ENCODE measurements at regions not wholly inside any gene's neighbourhood (a gene's known extent, or its start where the extent isn't known, plus 50 kb on each side); places are given as distances from the start of the nearest gene placed in this dataset.

DNA sequence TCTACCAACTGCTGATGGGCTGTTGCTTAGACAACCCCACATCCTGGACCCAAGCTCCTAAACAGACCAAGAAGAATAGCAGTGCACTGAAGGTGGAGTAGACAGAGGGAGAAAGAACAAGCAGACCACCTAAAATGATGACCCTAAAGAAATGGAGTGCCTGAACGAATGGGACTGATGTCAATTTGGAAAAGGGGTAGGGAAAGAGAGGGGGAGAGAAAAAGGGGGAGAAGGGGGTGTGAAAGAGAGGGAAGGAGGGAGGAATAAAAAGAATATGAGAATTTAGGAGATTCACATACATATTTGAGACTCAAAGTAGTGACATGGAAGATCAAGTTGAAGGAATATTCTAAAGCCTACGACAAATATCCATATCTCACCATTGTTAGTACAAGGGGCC lies 144.4 kb upstream of the DUSP10 start:
- no peak for DNase-seq (ENCODE audit: extremely low read depth, low read depth)
- no peak for TF ChIP-seq CTCF (IDR thresholded peaks at IDR 0.05; ENCODE audit: low read depth, low read length, missing control alignments)
- no peak overlapping the region for H3K4me3 ChIP-seq (replicated peaks; ENCODE audit: low read depth, low read length)

DNA sequence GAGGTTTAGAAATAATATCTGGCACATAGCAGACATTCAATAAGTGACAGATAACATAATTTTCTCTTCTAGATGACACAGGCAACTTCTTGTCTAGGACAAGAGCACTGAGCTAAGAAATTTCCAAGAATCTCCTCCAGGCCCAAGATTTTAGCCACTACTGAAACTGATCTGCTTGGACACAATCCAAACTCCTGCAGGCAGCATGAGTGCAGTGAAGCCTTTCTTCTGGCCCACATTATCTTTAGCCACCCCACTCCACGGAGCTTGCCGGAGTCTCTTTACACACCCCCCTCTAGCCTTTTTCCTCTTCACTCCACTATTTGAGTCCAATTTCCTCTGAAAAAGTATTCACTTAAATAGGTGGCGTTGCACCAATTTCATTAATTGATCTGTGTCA lies 142.9 kb upstream of the DUSP10 start:
- DNase-seq (ENCODE audit: extremely low read depth, low read depth) = no peak
- TF ChIP-seq CTCF (IDR thresholded peaks at IDR 0.05; ENCODE audit: low read depth, low read length, missing control alignments) = no peak
- H3K4me3 ChIP-seq (replicated peaks; ENCODE audit: low read depth, low read length) = no peak overlapping the region

DNA sequence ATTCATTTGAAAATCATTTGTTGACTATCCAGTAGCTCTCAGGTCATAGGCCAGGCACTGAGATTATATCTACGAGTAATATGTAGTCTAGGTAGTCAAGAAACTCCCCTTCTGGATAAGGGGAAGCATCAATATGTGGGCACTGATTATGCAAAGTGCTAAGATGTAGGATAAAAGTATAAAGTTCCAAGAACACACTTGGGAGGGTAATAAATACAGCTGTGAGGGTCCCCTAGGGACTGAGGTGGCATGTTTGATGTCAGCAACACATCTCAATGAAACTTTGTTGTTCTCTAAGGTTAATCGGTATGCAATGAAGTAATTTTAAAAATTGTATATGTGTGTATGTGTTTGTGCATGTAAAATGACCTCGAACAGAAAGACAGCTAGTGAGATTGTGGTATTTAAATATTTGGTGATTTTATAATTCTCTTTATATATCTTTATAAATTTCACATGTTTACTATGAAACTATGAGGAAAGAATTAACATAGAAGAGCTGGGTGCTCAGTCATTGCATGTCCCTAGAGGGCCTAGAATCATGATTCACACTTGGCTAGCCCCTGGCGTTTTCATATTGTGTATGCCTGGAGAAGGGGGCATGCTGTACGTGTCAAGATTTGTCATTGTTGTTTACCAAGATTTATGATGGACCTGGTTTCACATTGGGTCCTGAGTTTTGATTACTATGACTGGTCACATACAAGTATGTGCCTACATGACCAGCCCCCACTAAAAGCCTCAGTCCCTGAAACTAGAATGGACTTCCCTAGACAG lies 140.1 kb upstream of the DUSP10 start:
- H3K4me3 ChIP-seq (replicated peaks; ENCODE audit: low read depth, low read length) = no peak overlapping the region
- no peak for DNase-seq (ENCODE audit: extremely low read depth, low read depth)
- no peak for TF ChIP-seq CTCF (IDR thresholded peaks at IDR 0.05; ENCODE audit: low read depth, low read length, missing control alignments)

DNA sequence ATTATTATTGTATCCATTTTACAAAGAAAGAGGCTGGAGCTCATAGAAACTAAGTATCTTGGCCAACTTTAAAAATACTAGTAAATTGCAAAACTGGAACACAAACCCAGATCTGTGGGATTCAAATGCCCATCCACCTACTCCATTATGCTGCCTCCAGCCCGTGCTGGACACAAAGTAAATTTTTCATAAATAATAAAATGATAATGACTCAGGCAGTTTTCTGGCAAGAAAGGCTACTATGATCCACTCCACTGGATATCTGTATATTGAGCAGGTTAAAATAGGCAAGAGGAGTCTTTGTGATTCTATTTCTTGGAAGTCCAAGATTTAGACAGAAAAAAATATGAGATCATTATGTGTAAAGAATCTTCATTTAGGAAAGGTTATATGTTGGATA lies 138.3 kb upstream of the DUSP10 start:
- no peak for DNase-seq (ENCODE audit: extremely low read depth, low read depth)
- no peak for TF ChIP-seq CTCF (IDR thresholded peaks at IDR 0.05; ENCODE audit: low read depth, low read length, missing control alignments)
- no peak overlapping the region for H3K4me3 ChIP-seq (replicated peaks; ENCODE audit: low read depth, low read length)

GRCh38 chr1:221878134-221878533 lies 136.2 kb upstream of the DUSP10 start:
- TF ChIP-seq CTCF (IDR thresholded peaks at IDR 0.05; ENCODE audit: low read depth, low read length, missing control alignments) = no peak
- H3K4me3 ChIP-seq (replicated peaks; ENCODE audit: low read depth, low read length) = no peak overlapping the region
- DNase-seq (ENCODE audit: extremely low read depth, low read depth) = no peak

- no peak overlapping the region for H3K4me3 ChIP-seq (replicated peaks; ENCODE audit: low read depth, low read length)
- no peak for DNase-seq (ENCODE audit: extremely low read depth, low read depth)
- no peak for TF ChIP-seq CTCF (IDR thresholded peaks at IDR 0.05; ENCODE audit: low read depth, low read length, missing control alignments)
These were observed 135.4 kb upstream of the DUSP10 start for GRCh38 chr1:221877311-221877710.

DNA sequence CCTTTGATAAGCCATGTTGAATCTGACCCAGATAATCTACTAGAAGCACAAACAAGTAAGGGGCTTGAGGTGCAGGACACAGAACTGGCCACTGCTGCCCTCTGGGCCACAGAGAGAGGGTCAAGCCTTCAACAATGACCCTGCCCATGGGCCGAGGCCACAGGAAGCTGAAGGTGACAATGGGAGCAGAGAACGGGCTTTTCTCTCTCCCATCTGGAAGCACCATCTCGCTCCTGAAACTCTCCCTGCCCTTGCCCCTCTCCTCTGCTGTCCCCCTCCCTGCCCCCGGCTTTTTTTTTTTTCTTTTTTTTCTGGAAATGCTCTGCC lies 133.1 kb upstream of the DUSP10 start:
- H3K4me3 ChIP-seq (replicated peaks; ENCODE audit: low read depth, low read length) = no peak overlapping the region
- no peak for DNase-seq (ENCODE audit: extremely low read depth, low read depth)
- no peak for TF ChIP-seq CTCF (IDR thresholded peaks at IDR 0.05; ENCODE audit: low read depth, low read length, missing control alignments)

Data from HFF-Myc (cell line).